HEK293 (cell line): ENCODE measurements at regions not wholly inside any gene's neighbourhood (a gene's known extent, or its start where the extent isn't known, plus 50 kb on each side); places are given as distances from the start of the nearest gene placed in this dataset.

Experiments used
- CTCF ChIP-seq: fragments of 450-650 bp; formaldehyde crosslinking; IDR thresholded peaks from 2 replicates; pipeline ENCODE4 v1.5.1; 2016; ENCODE audit warnings: missing biosample characterization, missing genetic modification characterization
- PRDM6 ChIP-seq: fragments of 450-650 bp; formaldehyde crosslinking; IDR thresholded peaks from 2 replicates; pipeline ENCODE4 v1.5.1; 2017; ENCODE audit warnings: missing biosample characterization, missing genetic modification characterization
- ZBTB21 ChIP-seq: fragments of 450-650 bp; formaldehyde crosslinking; IDR thresholded peaks from 2 replicates; pipeline ENCODE4 v1.5.1; 2017; ENCODE audit warnings: missing biosample characterization, missing genetic modification characterization
- ZBTB6 ChIP-seq: fragments of 450-650 bp; formaldehyde crosslinking; IDR thresholded peaks from 2 replicates; pipeline ENCODE4 v1.5.1; 2017; ENCODE audit warnings: missing biosample characterization, missing genetic modification characterization
- ZNF274 ChIP-seq, 2 experiments: fragments of 200-500 bp in 1 of 2; fragments of 450-650 bp in 1 of 2; sonication (Bioruptor generic) in 1 of 2; formaldehyde crosslinking in 1 of 2; IDR thresholded peaks; 2 replicates each; pipeline versions ENCODE4 v1.5.1 to v1.6.1; 2014 to 2016; ENCODE audit warnings: borderline replicate concordance in 1 of 2, inconsistent platforms in 1 of 2, low read length in 1 of 2, missing biosample characterization in 1 of 2, missing genetic modification characterization in 1 of 2
- ZNF350 ChIP-seq: fragments of 450-650 bp; formaldehyde crosslinking; IDR thresholded peaks from 2 replicates; pipeline ENCODE4 v1.5.0; 2017; ENCODE audit warnings: missing biosample characterization, mild to moderate bottlenecking, missing genetic modification characterization
- ZNF544 ChIP-seq: fragments of 450-650 bp; formaldehyde crosslinking; IDR thresholded peaks from 2 replicates; pipeline ENCODE4 v1.5.0; 2017; ENCODE audit warnings: missing biosample characterization, missing genetic modification characterization
- ZSCAN18 ChIP-seq: fragments of 450-650 bp; formaldehyde crosslinking; IDR thresholded peaks from 2 replicates; pipeline ENCODE4 v1.5.1; 2016; ENCODE audit warnings: missing biosample characterization, missing genetic modification characterization

- TF ChIP-seq ZBTB21 (tag by site-specific recombination) (no peak), ZNF544 (no peak), ZSCAN18 (tag by site-specific recombination) (no peak), PRDM6 (no peak), ZNF274 (IDR thresholded peaks at IDR 0.05; ENCODE audit: low read length) (no peak), ZNF274 (tag by site-specific recombination; IDR thresholded peaks at IDR 0.05; ENCODE audit: borderline replicate concordance) (no peak), ZNF350 (tag by site-specific recombination) (no peak), ZBTB6 (tag by site-specific recombination) (no peak), CTCF (tag by site-specific recombination) (no peak)
These were observed 259.5 kb upstream of the TGFBR2 start for GRCh38 chr3:30346933-30347320.
